GM18907 (cell line): ENCODE measurements at regions not wholly inside any gene's neighbourhood (a gene's known extent, or its start where the extent isn't known, plus 50 kb on each side); places are given as distances from the start of the nearest gene placed in this dataset.

Experiments used
- ATAC-seq: cut with Tn5 transposase; IDR thresholded peaks from one replicate; pipeline ENCODE4 v1.9.1; 2021; ENCODE audit warnings: mild to moderate bottlenecking, moderate library complexity; ENCODE audit not compliant: unreplicated experiment

GRCh38 chr10:9643782-9644181 lies 1373.9 kb upstream of the CELF2 start:
- ATAC-seq, result no peak

GRCh38 chr10:9645404-9645803 lies 1372.3 kb upstream of the CELF2 start:
- no peak for ATAC-seq

- ATAC-seq, result no peak
Observed at GRCh38 chr10:9645928-9646600, 1371.6 kb upstream of the CELF2 start.

DNA sequence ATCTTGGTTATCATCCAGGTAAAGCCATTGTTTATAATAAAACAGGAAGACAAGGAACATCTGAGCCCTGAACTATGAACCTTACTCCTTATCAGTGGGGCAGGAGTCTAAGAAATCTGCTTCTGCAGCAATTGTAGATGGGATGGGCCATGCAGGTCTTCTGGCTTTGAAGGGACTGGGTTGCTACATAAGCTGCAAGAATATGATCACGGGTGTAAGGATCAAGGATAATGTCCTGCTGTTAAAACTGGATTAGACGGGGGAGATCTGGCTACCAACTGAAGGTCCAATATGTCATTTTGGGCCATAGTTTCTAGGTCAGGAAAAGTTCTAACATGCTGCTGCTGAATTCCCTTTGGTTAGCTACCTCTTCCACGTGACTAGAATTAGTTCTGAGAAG lies 1363.4 kb upstream of the CELF2 start:
- no peak for ATAC-seq

DNA sequence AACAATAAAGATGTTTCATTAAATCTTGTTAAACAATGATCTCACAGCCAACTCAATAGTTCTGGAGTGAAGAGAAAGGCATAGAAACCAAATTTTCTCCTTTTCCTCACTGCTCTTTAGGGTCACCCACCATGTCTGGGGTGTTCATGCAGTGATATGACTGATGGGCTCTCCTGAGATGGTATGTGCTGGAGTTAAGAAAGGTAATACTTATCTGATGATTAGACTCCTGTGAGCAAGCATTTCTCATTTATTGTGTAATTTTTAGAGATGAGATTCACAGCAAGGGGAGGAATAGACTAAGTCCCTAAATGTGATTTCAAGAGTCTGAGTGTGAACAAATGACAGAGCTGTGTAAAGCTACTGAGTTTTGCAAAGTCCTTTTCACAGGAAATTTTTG lies 1361.3 kb upstream of the CELF2 start:
- no peak for ATAC-seq

DNA sequence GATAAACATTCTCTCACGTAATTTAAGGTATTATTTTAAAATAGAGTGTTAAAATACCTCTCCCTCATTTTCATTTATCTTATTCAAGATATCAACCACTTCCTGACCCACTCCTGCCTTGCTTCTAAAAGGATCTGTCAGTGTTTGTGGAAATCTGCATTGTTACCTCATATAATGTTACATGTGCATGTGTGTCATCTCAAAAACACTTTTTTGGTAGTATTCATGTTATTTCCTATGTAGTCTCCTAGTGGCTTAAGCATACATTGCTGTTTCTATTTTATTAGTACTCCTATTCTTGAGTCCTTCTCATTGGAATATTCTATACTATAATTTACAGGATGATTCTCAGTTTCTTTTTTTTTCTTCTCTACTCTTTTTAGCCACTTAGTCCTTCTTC lies 1360.7 kb upstream of the CELF2 start:
- no peak for ATAC-seq

DNA sequence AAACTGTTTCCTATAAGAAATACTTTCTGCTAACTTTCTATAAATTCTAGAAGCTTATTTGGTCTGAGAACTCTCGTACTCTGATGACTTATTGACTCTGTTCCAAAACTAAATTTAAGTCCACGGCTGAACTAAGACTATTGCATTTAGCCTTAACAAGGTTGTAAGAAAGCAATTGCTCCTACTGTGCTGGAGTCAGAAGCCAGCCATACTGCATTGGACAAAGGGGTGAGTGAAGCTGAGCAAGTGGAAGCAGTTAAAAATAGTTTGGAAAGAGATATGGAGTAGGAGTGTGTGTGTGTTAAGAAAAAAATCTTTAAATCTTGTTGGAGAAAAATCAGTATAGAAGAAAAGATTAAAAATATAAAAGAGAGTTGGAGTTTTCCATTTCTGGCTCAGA lies 1360.1 kb upstream of the CELF2 start:
- no peak for ATAC-seq

GRCh38 chr10:9668411-9668810 lies 1349.3 kb upstream of the CELF2 start:
- ATAC-seq, result no peak

- ATAC-seq, result no peak
Observed at GRCh38 chr10:9670911-9671310, 1346.8 kb upstream of the CELF2 start.

GRCh38 chr10:9681655-9682054 lies 1336.0 kb upstream of the CELF2 start:
- ATAC-seq, result no peak

DNA sequence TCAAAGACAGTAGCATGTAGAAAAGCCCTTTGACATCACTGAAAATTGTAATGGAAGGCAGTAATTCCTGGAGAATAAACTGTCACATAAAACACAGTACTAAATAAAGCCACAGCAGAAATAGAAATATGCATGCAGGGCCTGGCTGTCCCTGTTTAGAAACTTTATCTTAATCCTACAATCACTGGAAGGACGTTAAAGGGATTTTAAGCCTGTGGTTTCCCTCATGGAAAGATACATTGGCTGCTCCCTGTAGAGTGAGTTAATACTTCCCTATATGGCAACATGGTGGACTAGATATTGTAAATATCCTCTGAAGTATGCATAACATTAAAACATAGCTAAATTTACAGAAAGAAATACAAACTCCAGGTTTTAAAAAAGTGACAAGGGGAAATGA lies 1334.9 kb upstream of the CELF2 start:
- no peak for ATAC-seq

- ATAC-seq, result no peak
Observed at GRCh38 chr10:9684186-9684585, 1333.5 kb upstream of the CELF2 start.

DNA sequence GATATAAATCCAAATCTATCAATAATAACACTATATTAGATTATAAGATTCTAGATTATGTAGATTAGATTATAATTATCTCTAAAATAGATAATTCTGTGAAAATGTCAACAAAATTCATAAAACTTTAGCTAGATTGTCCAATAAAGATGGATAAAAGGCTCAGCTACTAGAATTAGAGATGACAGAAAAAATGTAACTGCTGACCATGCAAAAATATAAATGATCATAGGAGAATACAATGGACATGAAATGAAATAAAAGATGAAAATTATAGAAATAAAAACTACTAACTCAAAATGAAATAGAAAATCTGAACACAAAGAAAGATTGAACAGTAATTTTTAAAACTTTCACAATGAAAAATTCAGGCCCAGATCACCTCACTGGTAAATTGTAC lies 1332.1 kb upstream of the CELF2 start:
- ATAC-seq, result no peak

DNA sequence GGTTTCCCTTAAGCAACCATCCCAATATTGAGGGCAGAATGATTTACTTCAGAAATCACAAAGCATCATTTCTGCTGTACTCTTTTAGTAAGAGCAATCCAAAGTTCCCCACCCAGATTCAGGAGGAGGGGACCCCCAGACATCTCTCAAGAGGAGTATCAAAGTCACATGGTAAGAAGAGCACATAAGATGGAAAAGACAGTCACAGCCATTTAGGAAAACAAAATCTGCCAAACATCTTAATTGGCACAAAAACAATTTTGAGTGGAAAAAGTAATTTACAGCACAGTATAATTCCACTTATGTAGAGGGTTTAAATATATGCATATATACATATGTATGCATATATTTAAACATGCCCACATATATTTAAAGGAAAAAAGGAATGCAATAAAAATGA lies 1329.0 kb upstream of the CELF2 start:
- no peak for ATAC-seq

DNA sequence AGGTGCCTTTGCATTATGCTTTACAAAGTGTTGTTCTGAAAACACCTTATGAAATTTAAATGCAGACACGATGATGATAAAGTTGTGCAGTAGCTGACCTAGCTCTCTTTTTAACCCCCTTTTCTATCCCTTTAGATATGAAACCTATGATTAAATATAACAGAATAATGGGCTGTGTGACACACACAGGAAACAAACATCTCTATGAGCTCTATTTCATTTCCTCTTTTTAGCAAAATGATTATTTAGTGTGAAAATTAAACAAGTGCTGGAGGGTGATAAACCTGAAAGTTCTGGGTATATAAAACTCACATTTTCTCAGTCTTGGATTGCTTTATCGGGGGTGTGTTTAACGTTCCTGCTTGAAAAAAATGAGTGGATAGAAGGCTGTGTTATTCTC lies 1310.5 kb upstream of the CELF2 start:
- no peak for ATAC-seq

- no peak for ATAC-seq
Observed at GRCh38 chr10:9709849-9710248, 1307.8 kb upstream of the CELF2 start.

GRCh38 chr10:9712393-9712792 lies 1305.3 kb upstream of the CELF2 start:
- ATAC-seq, result no peak

DNA sequence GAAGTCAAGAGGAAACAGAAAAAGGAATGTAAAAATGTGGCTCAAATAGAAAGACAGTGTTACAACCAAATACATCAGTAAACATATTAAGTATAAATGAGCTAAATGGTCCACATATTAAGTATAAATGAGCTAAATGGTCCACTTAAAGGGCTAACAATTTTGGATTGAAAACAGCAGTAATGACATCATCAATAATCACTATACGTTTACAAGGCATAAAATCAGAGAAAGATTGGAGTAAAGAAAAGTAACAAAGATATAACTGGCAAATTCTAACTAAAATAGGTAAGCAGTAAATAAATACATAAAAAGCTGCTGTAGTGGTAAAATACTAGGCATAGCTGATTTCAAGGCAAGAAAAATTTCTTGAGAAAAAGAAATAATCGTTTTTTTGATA lies 1298.4 kb upstream of the CELF2 start:
- ATAC-seq, result no peak

- no peak for ATAC-seq
Observed at GRCh38 chr10:9733766-9734165, 1283.9 kb upstream of the CELF2 start.

- ATAC-seq, result no peak
Observed at GRCh38 chr10:9734218-9734617, 1283.5 kb upstream of the CELF2 start.

DNA sequence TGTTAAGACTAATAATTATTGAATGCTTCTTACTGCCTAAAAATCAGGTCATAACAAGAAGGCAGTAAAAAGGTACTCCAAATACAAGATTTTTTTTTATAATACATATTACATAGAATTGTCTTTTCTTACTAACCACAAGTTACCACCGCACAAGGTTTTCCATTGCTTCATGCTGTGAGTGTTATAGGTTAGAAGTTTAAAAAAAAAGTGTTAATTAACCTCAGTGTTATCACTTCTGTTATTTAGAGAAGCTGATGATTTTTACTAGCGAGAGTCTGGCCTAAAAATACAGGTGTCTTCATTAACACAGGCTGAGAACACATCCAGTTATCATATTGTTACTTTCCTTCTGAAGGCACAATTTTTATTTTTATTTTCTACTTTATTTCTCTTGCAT lies 1281.9 kb upstream of the CELF2 start:
- no peak for ATAC-seq

DNA sequence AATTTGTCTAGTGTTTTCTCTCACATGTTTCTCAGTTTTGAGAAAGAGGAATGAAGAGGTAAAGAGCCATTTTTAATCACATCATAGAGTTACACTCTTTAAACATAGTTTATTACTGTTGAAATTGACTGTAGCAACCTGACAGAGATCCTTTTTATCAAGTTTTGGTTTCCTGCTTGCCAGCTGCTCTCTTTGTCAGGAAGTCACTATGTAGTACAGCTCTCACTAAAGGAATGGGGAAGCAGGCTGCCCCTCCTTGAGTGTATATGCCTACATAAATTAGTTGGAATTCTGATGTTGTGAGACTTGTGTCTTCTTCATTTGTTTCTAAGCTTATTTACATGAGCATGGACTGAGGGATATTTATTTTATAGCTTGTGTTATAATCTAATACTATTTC lies 1274.0 kb upstream of the CELF2 start:
- no peak for ATAC-seq

- no peak for ATAC-seq
Observed at GRCh38 chr10:9745158-9745557, 1272.5 kb upstream of the CELF2 start.
